HEK293T (cell line): ENCODE measurements at regions not wholly inside any gene's neighbourhood (a gene's known extent, or its start where the extent isn't known, plus 50 kb on each side); places are given as distances from the start of the nearest gene placed in this dataset.

Experiments used
- BHLHE40 ChIP-seq: fragments of 450-650 bp; IDR thresholded peaks from 2 replicates; pipeline ENCODE4 v1.6.1; 2016; ENCODE audit warnings: mild to moderate bottlenecking, moderate library complexity, borderline replicate concordance
- ELF4 ChIP-seq: fragments of 450-650 bp; IDR thresholded peaks from 2 replicates; pipeline ENCODE4 v1.6.1; 2017; ENCODE audit warnings: antibody characterized with exemption
- SP1 ChIP-seq: fragments of 450-650 bp; IDR thresholded peaks from 2 replicates; pipeline ENCODE4 v1.6.1; 2017

DNA sequence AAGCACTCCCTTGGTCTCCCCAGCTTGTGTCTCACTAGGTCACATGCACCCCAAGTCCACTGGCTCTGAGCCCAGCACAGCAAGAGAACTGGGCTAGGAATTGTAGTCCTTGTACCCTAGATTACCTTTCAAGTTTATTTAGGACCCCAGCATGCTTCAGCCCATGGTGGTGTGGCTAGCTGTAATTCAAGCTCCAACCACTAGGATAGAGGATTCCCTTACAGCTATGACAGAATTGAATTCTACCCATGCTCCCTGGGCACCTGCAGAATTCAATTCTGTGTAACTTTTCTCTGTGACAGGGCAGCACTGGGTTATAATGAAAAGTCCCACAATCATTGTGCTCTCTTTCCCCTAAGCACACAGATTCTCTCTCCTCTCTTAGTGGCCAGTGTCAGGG lies 253.8 kb upstream of the DMD start:
- TF ChIP-seq ELF4: no peak
- TF ChIP-seq SP1: no peak
- no peak for TF ChIP-seq BHLHE40
